DND-41 (cell line): ENCODE measurements at regions not wholly inside any gene's neighbourhood (a gene's known extent, or its start where the extent isn't known, plus 50 kb on each side); places are given as distances from the start of the nearest gene placed in this dataset.

Experiments
- ATAC-seq: fragments of 200-7000 bp; cut with Tn5 transposase; 3 replicates; pipeline ENCODE4 v1.9.1; 2021; ENCODE audit warnings: low read depth; ENCODE audit not compliant: insufficient read depth
- DNase-seq: peaks from one replicate; pipeline ENCODE4 v3.0.0-alpha.2; 2020
- H2AFZ ChIP-seq: 2 replicates; pipeline ENCODE4 v1.6.0; 2012; ENCODE audit warnings: low read depth, low read length
- H3K27ac ChIP-seq: 2 replicates; pipeline ENCODE4 v1.5.1; 2012; ENCODE audit warnings: low read length, inconsistent platforms
- H3K27me3 ChIP-seq: fragments of 200-600 bp; sonication (generic); 2 replicates; pipeline ENCODE4 v1.6.0; 2012; ENCODE audit warnings: low read length, mild to moderate bottlenecking, inconsistent platforms; ENCODE audit not compliant: insufficient read depth, poor library complexity
- H3K36me3 ChIP-seq: 2 replicates; pipeline ENCODE4 v1.5.1; 2012; ENCODE audit warnings: low read length, inconsistent platforms; ENCODE audit not compliant: insufficient read depth
- H3K4me1 ChIP-seq: 2 replicates; pipeline ENCODE4 v1.5.1; 2012; ENCODE audit warnings: mild to moderate bottlenecking, low read length; ENCODE audit not compliant: insufficient read depth
- H3K4me2 ChIP-seq: 2 replicates; pipeline ENCODE4 v1.6.0; 2012; ENCODE audit warnings: mild to moderate bottlenecking, moderate library complexity, low read length, inconsistent platforms; ENCODE audit not compliant: insufficient read depth
- H3K4me3 ChIP-seq, 2 experiments: fragments of 200-600 bp in 1 of 2; shearing (Covaris generic) in 1 of 2; 2 replicates each; pipeline ENCODE4 v1.5.1; 2012 to 2016; ENCODE audit warnings: inconsistent platforms in 2 of 2, low read length in 2 of 2, mild to moderate bottlenecking in 2 of 2, low read depth in 1 of 2, moderate library complexity in 1 of 2
- H3K79me2 ChIP-seq: 2 replicates; pipeline ENCODE4 v1.6.0; 2012; ENCODE audit warnings: low read length, inconsistent platforms; ENCODE audit not compliant: insufficient read depth
- H3K9ac ChIP-seq: 2 replicates; pipeline ENCODE4 v1.6.0; 2012; ENCODE audit warnings: low read depth, mild to moderate bottlenecking, inconsistent platforms, low read length, moderate library complexity
- H3K9me3 ChIP-seq: 2 replicates; pipeline ENCODE4 v1.5.1; 2012; ENCODE audit warnings: low read length, moderate library complexity, mild to moderate bottlenecking, inconsistent platforms; ENCODE audit not compliant: insufficient read depth, severe bottlenecking
- H4K20me1 ChIP-seq: 2 replicates; pipeline ENCODE4 v1.6.0; 2012; ENCODE audit warnings: low read length; ENCODE audit not compliant: insufficient read depth
- CTCF ChIP-seq: IDR thresholded peaks from 2 replicates; pipeline ENCODE4 v1.5.1; 2012; ENCODE audit warnings: borderline replicate concordance, low read length, moderate library complexity, mild to moderate bottlenecking; ENCODE audit not compliant: poor library complexity, severe bottlenecking; ENCODE audit errors: extremely low read depth
- EZH2 ChIP-seq: IDR thresholded peaks from 3 replicates; pipeline ENCODE4 v1.6.1; 2012; ENCODE audit warnings: borderline replicate concordance, low read depth, mild to moderate bottlenecking, moderate library complexity, low read length, inconsistent platforms; ENCODE audit not compliant: severe bottlenecking

GRCh38 chr12:111190741-111191526, 178.0 kb downstream of the PHETA1 start:
- H4K20me1 ChIP-seq, result no peaks in the 10 kb centered on the region
- H2AFZ ChIP-seq, result no peak overlapping the region
- ATAC-seq (no peak), DNase-seq (no peak)
- no peaks in the 10 kb centered on the region for H3K36me3 ChIP-seq
- no peak overlapping the region for H3K4me2 ChIP-seq
- H3K4me3 ChIP-seq, result no peak overlapping the region
- no peak overlapping the region for H3K9ac ChIP-seq
- H3K27me3 ChIP-seq, result no peaks in the 10 kb centered on the region
- H3K4me1 ChIP-seq, result no peaks in the 10 kb centered on the region
- H3K9me3 ChIP-seq, result no peaks in the 10 kb centered on the region
- no peaks in the 10 kb centered on the region for H3K79me2 ChIP-seq
- TF ChIP-seq CTCF (no peak), EZH2 (no peak)
- H3K27ac ChIP-seq, result no peak overlapping the region

GRCh38 chr12:111189792-111190191, 179.1 kb downstream of the PHETA1 start:
- Histone ChIP-seq H3K9ac (no peak overlapping the region), H3K4me2 (no peak overlapping the region), H3K27ac (no peak overlapping the region), H2AFZ (no peak overlapping the region), H3K27me3 (no peaks in the 10 kb centered on the region), H4K20me1 (no peaks in the 10 kb centered on the region), H3K79me2 (no peaks in the 10 kb centered on the region), H3K36me3 (no peaks in the 10 kb centered on the region), H3K4me1 (no peaks in the 10 kb centered on the region), H3K4me3 (no peak overlapping the region), H3K9me3 (no peaks in the 10 kb centered on the region)
- DNase-seq (no peak), ATAC-seq (no peak)
- no peak for TF ChIP-seq EZH2
- no peak for TF ChIP-seq CTCF

GRCh38 chr12:111188436-111188835, 180.5 kb downstream of the PHETA1 start:
- Histone ChIP-seq H3K9me3 (no peaks in the 10 kb centered on the region), H3K27ac (no peak overlapping the region), H2AFZ (no peak overlapping the region), H3K27me3 (no peaks in the 10 kb centered on the region), H3K79me2 (no peaks in the 10 kb centered on the region), H3K36me3 (no peaks in the 10 kb centered on the region), H3K9ac (no peak overlapping the region), H3K4me2 (no peak overlapping the region), H4K20me1 (no peaks in the 10 kb centered on the region), H3K4me1 (no peaks in the 10 kb centered on the region), H3K4me3 (no peak overlapping the region)
- no peak for TF ChIP-seq EZH2
- TF ChIP-seq CTCF, result no peak
- ATAC-seq (no peak), DNase-seq (no peak)
